Uterus (tissue), 3 donors: ENCODE measurements at regions not wholly inside any gene's neighbourhood (a gene's known extent, or its start where the extent isn't known, plus 50 kb on each side); places are given as distances from the start of the nearest gene placed in this dataset.
"Not testable (repeated sequence)": the region's sequence is repeated elsewhere in the genome, so short reads cannot be mapped to it uniquely, and the experiment has no call there.

ENCODE experiments used
- DNase-seq, 2 donors: peaks; one replicate each; pipeline ENCODE4 v3.0.0-alpha.2; 2019 to 2020
- H3K27ac ChIP-seq, 2 donors: fragments of 200-600 bp; sonication (generic); 1 replicate in 1 of 2; 2 replicates in 1 of 2; pipeline ENCODE4 v1.5.1; 2016 to 2018
- H3K27me3 ChIP-seq, 2 donors: fragments of 200-600 bp; sonication (generic); one replicate each; pipeline ENCODE4 v1.5.1; 2018 to 2019; ENCODE audit warnings: control low read depth in 1 of 2
- H3K36me3 ChIP-seq, 2 donors: fragments of 200-600 bp; sonication (generic); one replicate each; pipeline ENCODE4 v1.5.1; 2019; ENCODE audit warnings: control low read depth in 1 of 2
- H3K4me1 ChIP-seq, 2 donors: fragments of 200-600 bp; sonication (generic); one replicate each; pipeline ENCODE4 v1.5.1; 2018 to 2019; ENCODE audit warnings: control low read depth in 1 of 2
- H3K4me3 ChIP-seq, 2 donors: fragments of 200-600 bp; sonication (generic); 1 replicate in 1 of 2; 2 replicates in 1 of 2; pipeline ENCODE4 v1.5.1; 2018 to 2019; ENCODE audit warnings: mild to moderate bottlenecking in 1 of 2
- H3K9me3 ChIP-seq, 2 donors: fragments of 200-600 bp; sonication (generic); one replicate each; pipeline ENCODE4 v1.5.1; 2019; ENCODE audit warnings: control low read depth in 1 of 2
- POLR2A ChIP-seq, 2 donors: fragments of 450-650 bp; IDR thresholded peaks; one replicate each; pipeline ENCODE4 v1.6.1; 2016; ENCODE audit warnings: antibody characterized with exemption in 2 of 2, mild to moderate bottlenecking in 1 of 2, moderate library complexity in 1 of 2
- intact Hi-C: fragments of 100-400 bp; cut with DNase I; formaldehyde crosslinking; loops from one replicate; pipeline ENCODE4 v1.15.1; 2023; ENCODE audit warnings: low total_unique reads
- TF ChIP-seq, protein P1 (sequence below), 4 experiments: fragments of 200-600 bp in 2 of 4; fragments of 450-650 bp in 2 of 4; sonication (generic) in 2 of 4; IDR thresholded peaks; one replicate each; pipeline ENCODE4 v1.5.1; 2016 to 2019; ENCODE audit warnings: antibody characterized with exemption in 4 of 4, mild to moderate bottlenecking in 2 of 4, moderate library complexity in 1 of 4
- donor health status: DM: yes; HTN: yes; CAD: no.

DNA sequence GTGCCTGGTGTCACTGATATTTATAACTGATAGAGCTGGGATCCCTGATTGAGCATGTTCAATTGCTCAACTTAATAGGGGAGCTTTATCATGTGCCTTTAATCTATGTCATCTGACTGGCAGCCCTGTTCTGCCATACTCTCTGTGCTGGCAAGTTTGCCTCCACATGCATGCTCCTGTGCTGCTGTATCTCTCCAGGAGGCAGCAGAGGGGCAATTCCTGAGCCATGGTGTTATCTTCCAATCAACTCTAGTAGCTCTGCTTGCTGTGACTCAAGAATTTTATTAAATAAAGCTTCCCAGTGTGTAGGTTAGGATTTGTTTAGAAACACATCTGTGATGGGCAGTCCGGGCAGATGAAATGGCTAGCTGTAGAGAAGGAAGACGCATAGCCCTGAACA is 642.0 kb downstream of the KIF4B start:
- H3K9me3 ChIP-seq = no peaks in the 10 kb centered on the region
- TF ChIP-seq POLR2A (IDR thresholded peaks at IDR 0.05) = no peak
- TF ChIP-seq, protein P1, sequence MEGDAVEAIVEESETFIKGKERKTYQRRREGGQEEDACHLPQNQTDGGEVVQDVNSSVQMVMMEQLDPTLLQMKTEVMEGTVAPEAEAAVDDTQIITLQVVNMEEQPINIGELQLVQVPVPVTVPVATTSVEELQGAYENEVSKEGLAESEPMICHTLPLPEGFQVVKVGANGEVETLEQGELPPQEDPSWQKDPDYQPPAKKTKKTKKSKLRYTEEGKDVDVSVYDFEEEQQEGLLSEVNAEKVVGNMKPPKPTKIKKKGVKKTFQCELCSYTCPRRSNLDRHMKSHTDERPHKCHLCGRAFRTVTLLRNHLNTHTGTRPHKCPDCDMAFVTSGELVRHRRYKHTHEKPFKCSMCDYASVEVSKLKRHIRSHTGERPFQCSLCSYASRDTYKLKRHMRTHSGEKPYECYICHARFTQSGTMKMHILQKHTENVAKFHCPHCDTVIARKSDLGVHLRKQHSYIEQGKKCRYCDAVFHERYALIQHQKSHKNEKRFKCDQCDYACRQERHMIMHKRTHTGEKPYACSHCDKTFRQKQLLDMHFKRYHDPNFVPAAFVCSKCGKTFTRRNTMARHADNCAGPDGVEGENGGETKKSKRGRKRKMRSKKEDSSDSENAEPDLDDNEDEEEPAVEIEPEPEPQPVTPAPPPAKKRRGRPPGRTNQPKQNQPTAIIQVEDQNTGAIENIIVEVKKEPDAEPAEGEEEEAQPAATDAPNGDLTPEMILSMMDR (IDR thresholded peaks at IDR 0.05) = no peak
- no peaks in the 10 kb centered on the region for H3K36me3 ChIP-seq
- no peaks in the 10 kb centered on the region for H3K27me3 ChIP-seq
- H3K4me3 ChIP-seq = no peak overlapping the region
- no peak overlapping the region for H3K27ac ChIP-seq
- intact Hi-C loops = no loop called here
- H3K4me1 ChIP-seq = no peaks in the 10 kb centered on the region
- DNase-seq = no peak

DNA sequence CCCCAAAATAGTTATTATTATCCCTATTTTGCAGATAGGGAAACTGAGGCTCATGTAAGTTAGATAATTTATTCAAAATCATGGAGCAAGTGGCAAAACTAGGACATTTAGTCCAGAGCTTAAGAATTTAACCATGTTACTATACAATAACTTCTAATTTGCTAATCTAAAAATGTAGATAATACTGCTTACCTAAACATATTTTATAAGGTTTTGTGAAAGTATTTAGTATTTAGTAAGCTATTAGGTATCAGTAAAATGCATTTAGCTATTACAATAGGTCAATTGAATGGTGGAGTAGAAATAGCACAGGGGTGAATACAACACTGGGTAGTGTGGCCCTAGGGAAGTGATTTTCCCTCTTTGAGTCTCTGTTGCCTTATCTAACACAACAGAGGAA is 648.3 kb downstream of the KIF4B start:
- Histone ChIP-seq H3K27me3 (no peaks in the 10 kb centered on the region), H3K9me3 (no peaks in the 10 kb centered on the region), H3K4me3 (no peak overlapping the region), H3K4me1 (no peaks in the 10 kb centered on the region), H3K27ac (no peak overlapping the region), H3K36me3 (no peaks in the 10 kb centered on the region)
- DNase-seq = no peak
- intact Hi-C loops = no loop called here
- no peak for TF ChIP-seq POLR2A (IDR thresholded peaks at IDR 0.05)
- TF ChIP-seq, protein P1 (IDR thresholded peaks at IDR 0.05) = no peak

DNA sequence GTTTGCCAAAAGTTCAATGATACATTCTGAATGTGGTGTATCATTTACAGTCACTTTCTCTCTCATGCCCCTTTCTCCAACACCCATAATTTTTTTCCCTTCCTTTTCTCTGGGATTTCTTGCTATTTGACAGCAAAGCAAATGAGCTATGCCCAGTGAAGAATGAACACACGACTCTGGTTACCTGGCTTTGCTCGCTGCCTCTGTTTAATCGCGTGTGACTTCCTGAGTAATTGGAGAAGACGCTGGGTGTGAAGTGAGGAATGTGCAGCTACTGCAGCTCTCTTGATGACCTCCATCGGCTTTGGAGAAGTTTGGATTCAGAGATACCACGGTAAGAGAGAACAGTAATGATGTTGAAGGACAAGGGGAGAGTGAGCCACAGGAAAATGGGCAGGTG is 651.8 kb downstream of the KIF4B start:
- Histone ChIP-seq H3K4me1 (no peaks in the 10 kb centered on the region), H3K27ac (no peak overlapping the region), H3K9me3 (no peaks in the 10 kb centered on the region), H3K4me3 (no peak overlapping the region), H3K27me3 (no peaks in the 10 kb centered on the region), H3K36me3 (no peaks in the 10 kb centered on the region)
- TF ChIP-seq, protein P1 (IDR thresholded peaks at IDR 0.05) = no peak
- TF ChIP-seq POLR2A (IDR thresholded peaks at IDR 0.05) = no peak
- intact Hi-C loops = no loop called here
- no peak for DNase-seq

DNA sequence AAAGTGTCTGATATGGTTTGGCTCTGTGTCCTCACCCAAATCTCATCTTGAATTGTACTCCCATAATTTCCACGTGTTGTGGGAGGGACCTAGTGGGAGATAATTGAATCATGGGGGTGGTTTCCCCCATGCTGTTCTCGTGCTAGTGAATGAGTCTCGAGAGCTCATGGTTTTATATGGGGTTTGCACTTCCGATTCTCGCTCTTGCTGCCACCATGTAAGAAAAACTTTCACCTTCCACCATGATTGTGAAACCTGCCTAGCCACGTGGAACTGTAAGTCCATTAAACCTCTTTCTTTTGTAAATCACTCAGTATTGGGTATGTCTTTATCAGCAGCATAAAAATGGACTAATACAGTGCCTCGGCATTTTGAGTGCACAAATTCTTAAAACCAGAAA is 655.0 kb upstream of the SGCD start:
- H3K27me3 ChIP-seq, H3K36me3 ChIP-seq, H3K4me3 ChIP-seq, intact Hi-C loops, DNase-seq, H3K9me3 ChIP-seq, H3K4me1 ChIP-seq, H3K27ac ChIP-seq: not testable (repeated sequence)

DNA sequence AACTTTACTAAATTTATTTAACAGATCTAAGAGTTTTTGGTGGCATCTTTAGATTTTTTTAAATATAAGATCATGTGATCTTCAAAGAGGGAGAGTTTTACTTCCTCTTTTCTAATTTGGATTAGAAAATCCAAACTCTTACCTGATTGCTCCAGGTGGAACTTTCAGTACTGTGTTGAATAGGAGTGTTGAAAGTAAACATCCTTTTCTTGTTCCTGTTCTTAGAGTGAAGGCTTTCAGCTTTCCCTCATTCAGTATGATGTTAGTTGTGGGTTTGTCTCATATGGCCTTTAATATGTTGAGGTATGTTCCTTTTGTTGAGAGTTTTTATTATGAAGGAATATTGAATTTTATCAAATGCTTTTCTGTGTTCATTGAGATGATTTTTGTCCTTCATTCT is 650.0 kb upstream of the SGCD start:
- intact Hi-C loops = no loop called here
- TF ChIP-seq, protein P1 (IDR thresholded peaks at IDR 0.05) = no peak
- no peak for TF ChIP-seq POLR2A (IDR thresholded peaks at IDR 0.05)
- H3K4me1 ChIP-seq = no peaks in the 10 kb centered on the region
- no peaks in the 10 kb centered on the region for H3K27me3 ChIP-seq
- H3K4me3 ChIP-seq = no peak overlapping the region
- DNase-seq = no peak
- no peak overlapping the region for H3K27ac ChIP-seq
- peaks cover 0 to 4% of the 10 kb centered on the region in 2 donors for H3K9me3 ChIP-seq
- no peaks in the 10 kb centered on the region for H3K36me3 ChIP-seq

DNA sequence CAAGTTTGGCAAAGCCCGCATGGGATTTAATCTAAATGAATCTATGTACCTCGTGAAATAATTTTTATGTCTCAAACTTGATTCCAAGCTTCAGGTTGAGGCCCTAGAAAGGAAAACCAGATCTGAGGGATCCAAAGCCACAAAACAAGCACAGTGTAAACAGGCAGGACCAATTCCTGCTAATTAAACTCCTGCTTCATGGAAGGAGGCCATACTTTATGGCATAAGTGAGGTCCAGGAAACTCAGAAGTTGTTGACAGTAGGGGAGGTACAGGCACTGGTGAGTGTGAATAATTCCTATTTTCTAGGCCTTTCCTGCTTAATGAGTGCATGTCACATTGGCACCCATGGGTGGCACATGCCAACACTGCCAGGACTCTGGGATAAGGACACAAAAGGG is 648.6 kb upstream of the SGCD start:
- Histone ChIP-seq H3K36me3 (no peaks in the 10 kb centered on the region), H3K27ac (no peak overlapping the region), H3K4me3 (no peak overlapping the region), H3K4me1 (no peaks in the 10 kb centered on the region), H3K27me3 (no peaks in the 10 kb centered on the region), H3K9me3 (peaks cover 0 to 4% of the 10 kb centered on the region in 2 donors)
- no peak for DNase-seq
- intact Hi-C loops = no loop called here
- no peak for TF ChIP-seq POLR2A (IDR thresholded peaks at IDR 0.05)
- TF ChIP-seq, protein P1 (IDR thresholded peaks at IDR 0.05) = no peak
